Erythroblast (primary cell): ENCODE measurements at regions not wholly inside any gene's neighbourhood (a gene's known extent, or its start where the extent isn't known, plus 50 kb on each side); places are given as distances from the start of the nearest gene placed in this dataset.

Experiments
- GATA1 ChIP-seq: IDR thresholded peaks from 2 replicates; pipeline ENCODE4 v1.6.1; 2011; ENCODE audit warnings: low read depth, mild to moderate bottlenecking, control low read depth, low read length, moderate library complexity
- POLR2A ChIP-seq: IDR thresholded peaks from 2 replicates; pipeline ENCODE4 v1.6.1; 2011; ENCODE audit warnings: mild to moderate bottlenecking, low read length

- TF ChIP-seq POLR2A (no peak), GATA1 (no peak)
Observed at GRCh38 chr11:128343870-128344269, 243.5 kb downstream of the ETS1 start.
